ENCODE measurements at regions not wholly inside any gene's neighbourhood (a gene's known extent, or its start where the extent isn't known, plus 50 kb on each side); places are given as distances from the start of the nearest gene placed in this dataset.

DNA sequence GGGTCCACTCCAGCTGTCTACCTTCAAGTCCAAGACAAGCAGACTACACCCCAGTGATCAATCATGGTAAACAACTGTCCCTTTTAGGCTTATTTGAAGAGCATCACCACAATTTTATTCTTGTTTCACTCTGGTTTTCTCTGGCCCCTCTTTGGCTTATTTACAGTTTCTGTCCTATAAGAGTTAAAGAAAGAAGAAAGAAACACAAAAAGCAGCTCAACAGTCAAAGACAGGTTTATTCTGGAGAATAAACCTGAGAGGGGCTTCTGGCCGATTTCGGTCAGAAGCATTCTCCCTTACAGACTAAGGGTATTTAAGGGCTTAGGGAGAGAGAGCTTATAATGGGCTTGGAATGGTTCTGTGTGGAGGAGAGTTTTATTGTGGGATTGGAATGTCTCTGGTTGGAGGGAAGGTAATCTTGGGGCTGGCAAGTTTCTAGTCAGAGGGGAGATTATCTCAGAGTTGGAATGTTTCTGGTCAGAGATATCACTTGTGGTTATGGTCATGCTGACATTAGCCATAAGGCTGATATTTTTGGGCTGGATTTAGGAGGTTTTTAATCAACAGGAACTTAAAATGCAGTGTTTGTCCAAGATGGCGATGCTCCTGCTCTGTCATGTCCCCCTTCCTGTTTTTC lies 161.0 kb downstream of the URB2 start:
- no peak overlapping the region for H3K27ac ChIP-seq (ENCODE audit: low read depth in 2 of 2, low read length in 1 of 2)
- POLR2A ChIA-PET: no interaction called here
- H3K27me3 ChIP-seq (ENCODE audit: insufficient read depth): no peaks in the 10 kb centered on the region
- H3K36me3 ChIP-seq (replicated peaks in 1 of 2; ENCODE audit: control insufficient read depth in 1 of 2, insufficient read depth in 2 of 2, low read length in 1 of 2): no peaks in the 10 kb centered on the region
- no peaks in the 10 kb centered on the region for H3K9me2 ChIP-seq
- WGBS (ENCODE audit: low lambda C conversion rate): 25% methylated on average over 3 of the region's 3 CpGs
- no peak overlapping the region for H3K9ac ChIP-seq
- no peak for TF ChIP-seq POLR2AphosphoS5 (IDR thresholded peaks at IDR 0.05; ENCODE audit: low read depth, low read length)
- TF ChIP-seq YY1 (IDR thresholded peaks at IDR 0.05; ENCODE audit: low read depth): no peak
- TF ChIP-seq, protein P1, sequence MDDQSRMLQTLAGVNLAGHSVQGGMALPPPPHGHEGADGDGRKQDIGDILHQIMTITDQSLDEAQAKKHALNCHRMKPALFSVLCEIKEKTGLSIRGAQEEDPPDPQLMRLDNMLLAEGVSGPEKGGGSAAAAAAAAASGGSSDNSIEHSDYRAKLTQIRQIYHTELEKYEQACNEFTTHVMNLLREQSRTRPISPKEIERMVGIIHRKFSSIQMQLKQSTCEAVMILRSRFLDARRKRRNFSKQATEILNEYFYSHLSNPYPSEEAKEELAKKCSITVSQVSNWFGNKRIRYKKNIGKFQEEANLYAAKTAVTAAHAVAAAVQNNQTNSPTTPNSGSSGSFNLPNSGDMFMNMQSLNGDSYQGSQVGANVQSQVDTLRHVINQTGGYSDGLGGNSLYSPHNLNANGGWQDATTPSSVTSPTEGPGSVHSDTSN (IDR thresholded peaks at IDR 0.05): no peak
- TF ChIP-seq, protein P2, sequence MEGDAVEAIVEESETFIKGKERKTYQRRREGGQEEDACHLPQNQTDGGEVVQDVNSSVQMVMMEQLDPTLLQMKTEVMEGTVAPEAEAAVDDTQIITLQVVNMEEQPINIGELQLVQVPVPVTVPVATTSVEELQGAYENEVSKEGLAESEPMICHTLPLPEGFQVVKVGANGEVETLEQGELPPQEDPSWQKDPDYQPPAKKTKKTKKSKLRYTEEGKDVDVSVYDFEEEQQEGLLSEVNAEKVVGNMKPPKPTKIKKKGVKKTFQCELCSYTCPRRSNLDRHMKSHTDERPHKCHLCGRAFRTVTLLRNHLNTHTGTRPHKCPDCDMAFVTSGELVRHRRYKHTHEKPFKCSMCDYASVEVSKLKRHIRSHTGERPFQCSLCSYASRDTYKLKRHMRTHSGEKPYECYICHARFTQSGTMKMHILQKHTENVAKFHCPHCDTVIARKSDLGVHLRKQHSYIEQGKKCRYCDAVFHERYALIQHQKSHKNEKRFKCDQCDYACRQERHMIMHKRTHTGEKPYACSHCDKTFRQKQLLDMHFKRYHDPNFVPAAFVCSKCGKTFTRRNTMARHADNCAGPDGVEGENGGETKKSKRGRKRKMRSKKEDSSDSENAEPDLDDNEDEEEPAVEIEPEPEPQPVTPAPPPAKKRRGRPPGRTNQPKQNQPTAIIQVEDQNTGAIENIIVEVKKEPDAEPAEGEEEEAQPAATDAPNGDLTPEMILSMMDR (IDR thresholded peaks at IDR 0.05): no peak
- no peak for TF ChIP-seq JUND (IDR thresholded peaks at IDR 0.05)
- no peak for TF ChIP-seq SIN3A (IDR thresholded peaks at IDR 0.05; ENCODE audit: borderline replicate concordance, low read depth, low read length)
- TF ChIP-seq ELF1 (IDR thresholded peaks at IDR 0.05): no peak
- TF ChIP-seq, protein P3, sequence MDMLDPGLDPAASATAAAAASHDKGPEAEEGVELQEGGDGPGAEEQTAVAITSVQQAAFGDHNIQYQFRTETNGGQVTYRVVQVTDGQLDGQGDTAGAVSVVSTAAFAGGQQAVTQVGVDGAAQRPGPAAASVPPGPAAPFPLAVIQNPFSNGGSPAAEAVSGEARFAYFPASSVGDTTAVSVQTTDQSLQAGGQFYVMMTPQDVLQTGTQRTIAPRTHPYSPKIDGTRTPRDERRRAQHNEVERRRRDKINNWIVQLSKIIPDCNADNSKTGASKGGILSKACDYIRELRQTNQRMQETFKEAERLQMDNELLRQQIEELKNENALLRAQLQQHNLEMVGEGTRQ (IDR thresholded peaks at IDR 0.05; ENCODE audit: borderline replicate concordance, low read depth, low read length): no peak
- TF ChIP-seq RCOR1 (IDR thresholded peaks at IDR 0.05; ENCODE audit: low read length): no peak
- TF ChIP-seq, protein P4, sequence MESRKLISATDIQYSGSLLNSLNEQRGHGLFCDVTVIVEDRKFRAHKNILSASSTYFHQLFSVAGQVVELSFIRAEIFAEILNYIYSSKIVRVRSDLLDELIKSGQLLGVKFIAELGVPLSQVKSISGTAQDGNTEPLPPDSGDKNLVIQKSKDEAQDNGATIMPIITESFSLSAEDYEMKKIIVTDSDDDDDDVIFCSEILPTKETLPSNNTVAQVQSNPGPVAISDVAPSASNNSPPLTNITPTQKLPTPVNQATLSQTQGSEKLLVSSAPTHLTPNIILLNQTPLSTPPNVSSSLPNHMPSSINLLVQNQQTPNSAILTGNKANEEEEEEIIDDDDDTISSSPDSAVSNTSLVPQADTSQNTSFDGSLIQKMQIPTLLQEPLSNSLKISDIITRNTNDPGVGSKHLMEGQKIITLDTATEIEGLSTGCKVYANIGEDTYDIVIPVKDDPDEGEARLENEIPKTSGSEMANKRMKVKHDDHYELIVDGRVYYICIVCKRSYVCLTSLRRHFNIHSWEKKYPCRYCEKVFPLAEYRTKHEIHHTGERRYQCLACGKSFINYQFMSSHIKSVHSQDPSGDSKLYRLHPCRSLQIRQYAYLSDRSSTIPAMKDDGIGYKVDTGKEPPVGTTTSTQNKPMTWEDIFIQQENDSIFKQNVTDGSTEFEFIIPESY (IDR thresholded peaks at IDR 0.05; ENCODE audit: borderline replicate concordance, low read depth): no peak
- TF ChIP-seq TEAD4 (IDR thresholded peaks at IDR 0.05; ENCODE audit: borderline replicate concordance, insufficient read depth): no peak
- TF ChIP-seq RAD21 (IDR thresholded peaks at IDR 0.05; ENCODE audit: low read length): no peak
- TF ChIP-seq GABPA (IDR thresholded peaks at IDR 0.05; ENCODE audit: low read depth): no peak
- TF ChIP-seq, protein P5, sequence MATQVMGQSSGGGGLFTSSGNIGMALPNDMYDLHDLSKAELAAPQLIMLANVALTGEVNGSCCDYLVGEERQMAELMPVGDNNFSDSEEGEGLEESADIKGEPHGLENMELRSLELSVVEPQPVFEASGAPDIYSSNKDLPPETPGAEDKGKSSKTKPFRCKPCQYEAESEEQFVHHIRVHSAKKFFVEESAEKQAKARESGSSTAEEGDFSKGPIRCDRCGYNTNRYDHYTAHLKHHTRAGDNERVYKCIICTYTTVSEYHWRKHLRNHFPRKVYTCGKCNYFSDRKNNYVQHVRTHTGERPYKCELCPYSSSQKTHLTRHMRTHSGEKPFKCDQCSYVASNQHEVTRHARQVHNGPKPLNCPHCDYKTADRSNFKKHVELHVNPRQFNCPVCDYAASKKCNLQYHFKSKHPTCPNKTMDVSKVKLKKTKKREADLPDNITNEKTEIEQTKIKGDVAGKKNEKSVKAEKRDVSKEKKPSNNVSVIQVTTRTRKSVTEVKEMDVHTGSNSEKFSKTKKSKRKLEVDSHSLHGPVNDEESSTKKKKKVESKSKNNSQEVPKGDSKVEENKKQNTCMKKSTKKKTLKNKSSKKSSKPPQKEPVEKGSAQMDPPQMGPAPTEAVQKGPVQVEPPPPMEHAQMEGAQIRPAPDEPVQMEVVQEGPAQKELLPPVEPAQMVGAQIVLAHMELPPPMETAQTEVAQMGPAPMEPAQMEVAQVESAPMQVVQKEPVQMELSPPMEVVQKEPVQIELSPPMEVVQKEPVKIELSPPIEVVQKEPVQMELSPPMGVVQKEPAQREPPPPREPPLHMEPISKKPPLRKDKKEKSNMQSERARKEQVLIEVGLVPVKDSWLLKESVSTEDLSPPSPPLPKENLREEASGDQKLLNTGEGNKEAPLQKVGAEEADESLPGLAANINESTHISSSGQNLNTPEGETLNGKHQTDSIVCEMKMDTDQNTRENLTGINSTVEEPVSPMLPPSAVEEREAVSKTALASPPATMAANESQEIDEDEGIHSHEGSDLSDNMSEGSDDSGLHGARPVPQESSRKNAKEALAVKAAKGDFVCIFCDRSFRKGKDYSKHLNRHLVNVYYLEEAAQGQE (IDR thresholded peaks at IDR 0.05; ENCODE audit: low read depth, low read length): no peak
- TF ChIP-seq SMC3 (IDR thresholded peaks at IDR 0.05; ENCODE audit: low read depth, low read length): no peak
- TF ChIP-seq MEF2A (IDR thresholded peaks at IDR 0.05; ENCODE audit: borderline replicate concordance, low read depth): no peak
- TF ChIP-seq RFX5 (IDR thresholded peaks at IDR 0.05; ENCODE audit: low read length): no peak
- TF ChIP-seq, protein P6, sequence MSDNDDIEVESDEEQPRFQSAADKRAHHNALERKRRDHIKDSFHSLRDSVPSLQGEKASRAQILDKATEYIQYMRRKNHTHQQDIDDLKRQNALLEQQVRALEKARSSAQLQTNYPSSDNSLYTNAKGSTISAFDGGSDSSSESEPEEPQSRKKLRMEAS (IDR thresholded peaks at IDR 0.05; ENCODE audit: low read depth): no peak
- no peak for TF ChIP-seq NRF1 (IDR thresholded peaks at IDR 0.05; ENCODE audit: low read depth, low read length)
- DNase-seq: no peak
- CTCF ChIA-PET: no interaction called here
- H4K20me1 ChIP-seq (ENCODE audit: insufficient read depth): no peaks in the 10 kb centered on the region
- no peak overlapping the region for H2AFZ ChIP-seq (ENCODE audit: low read depth)
- no peaks in the 10 kb centered on the region for H3K79me2 ChIP-seq (ENCODE audit: insufficient read depth)
- H3K9me3 ChIP-seq: no peaks in the 10 kb centered on the region
- H3K4me3 ChIP-seq (ENCODE audit: low read depth in 2 of 2, low read length in 1 of 2): no peak overlapping the region
- H3K4me1 ChIP-seq (ENCODE audit: control insufficient read depth in 1 of 2, insufficient read depth in 2 of 2, low read depth in 1 of 2, low read length in 1 of 2): no peaks in the 10 kb centered on the region
- H3K4me2 ChIP-seq: no peak overlapping the region
- H3F3A ChIP-seq (replicated peaks; ENCODE audit: insufficient read depth): no peaks in the 10 kb centered on the region

Measured in SK-N-SH (cell line).